ENCODE measurements at regions not wholly inside any gene's neighbourhood (a gene's known extent, or its start where the extent isn't known, plus 50 kb on each side); places are given as distances from the start of the nearest gene placed in this dataset.

- no peak for DNase-seq
- intact Hi-C loops (cut with micrococcal nuclease), result no loop called here
- no peak for ATAC-seq
Observed at GRCh38 chr3:31373681-31374080, 159.0 kb upstream of the STT3B start.

- DNase-seq (no peak), ATAC-seq (no peak)
Observed at GRCh38 chr3:31377045-31377642, 155.6 kb upstream of the STT3B start.

GRCh38 chr3:31378231-31378630 is 154.5 kb upstream of the STT3B start:
- intact Hi-C loops (cut with micrococcal nuclease), result no loop called here
- ATAC-seq (no peak), DNase-seq (no peak)

More at GRCh38 chr3:31377045-31377642, 155.6 kb upstream of the STT3B start:
- intact Hi-C loops (cut with micrococcal nuclease), result no loop called here

GRCh38 chr3:31379598-31379997 is 153.1 kb upstream of the STT3B start:
- DNase-seq, result no peak
- ATAC-seq, result no peak
- intact Hi-C loops (cut with micrococcal nuclease), result no loop called here

- intact Hi-C loops (cut with micrococcal nuclease), result no loop called here
- no peak for DNase-seq
- ATAC-seq, result no peak
Observed at GRCh38 chr3:31382856-31383255, 149.9 kb upstream of the STT3B start.

- ATAC-seq (no peak), DNase-seq (no peak)
- intact Hi-C loops (cut with micrococcal nuclease), result no loop called here
Observed at GRCh38 chr3:31384117-31384516, 148.6 kb upstream of the STT3B start.

- intact Hi-C loops (cut with micrococcal nuclease), result no loop called here
- no peak for DNase-seq
- no peak for ATAC-seq
Observed at GRCh38 chr3:31389939-31390338, 142.8 kb upstream of the STT3B start.

GRCh38 chr3:31390466-31390865 is 142.3 kb upstream of the STT3B start:
- ATAC-seq, result no peak

GRCh38 chr3:31391150-31391549 is 141.6 kb upstream of the STT3B start:
- no peak for ATAC-seq
- DNase-seq, result no peak
- intact Hi-C loops (cut with micrococcal nuclease), result no loop called here

More at GRCh38 chr3:31390466-31390865, 142.3 kb upstream of the STT3B start:
- no peak for DNase-seq
- intact Hi-C loops (cut with micrococcal nuclease), result no loop called here

GRCh38 chr3:31392568-31392967 is 140.2 kb upstream of the STT3B start:
- no peak for DNase-seq
- intact Hi-C loops (cut with micrococcal nuclease), result no loop called here
- ATAC-seq, result no peak

- no peak for DNase-seq
- ATAC-seq, result no peak
- intact Hi-C loops (cut with micrococcal nuclease), result no loop called here
Observed at GRCh38 chr3:31399271-31399670, 133.5 kb upstream of the STT3B start.

- intact Hi-C loops (cut with micrococcal nuclease), result no loop called here
- ATAC-seq (no peak), DNase-seq (no peak)
Observed at GRCh38 chr3:31402117-31402516, 130.6 kb upstream of the STT3B start.

GRCh38 chr3:31403197-31403596 is 129.5 kb upstream of the STT3B start:
- ATAC-seq (no peak), DNase-seq (no peak)
- intact Hi-C loops (cut with micrococcal nuclease), result no loop called here

- intact Hi-C loops (cut with micrococcal nuclease), result no loop called here
- no peak for DNase-seq
- no peak for ATAC-seq
Observed at GRCh38 chr3:31404871-31405270, 127.9 kb upstream of the STT3B start.

GRCh38 chr3:31405515-31405914 is 127.2 kb upstream of the STT3B start:
- DNase-seq (no peak), ATAC-seq (no peak)
- intact Hi-C loops (cut with micrococcal nuclease), result no loop called here

GRCh38 chr3:31406896-31407295 is 125.8 kb upstream of the STT3B start:
- DNase-seq, result no peak
- ATAC-seq, result no peak
- intact Hi-C loops (cut with micrococcal nuclease), result no loop called here

GRCh38 chr3:31407665-31408064 is 125.1 kb upstream of the STT3B start:
- DNase-seq, result no peak
- ATAC-seq, result no peak
- intact Hi-C loops (cut with micrococcal nuclease), result no loop called here

GRCh38 chr3:31408720-31409119 is 124.0 kb upstream of the STT3B start:
- ATAC-seq (no peak), DNase-seq (no peak)
- intact Hi-C loops (cut with micrococcal nuclease), result no loop called here

- ATAC-seq (no peak), DNase-seq (no peak)
- intact Hi-C loops (cut with micrococcal nuclease), result no loop called here
Observed at GRCh38 chr3:31409389-31409788, 123.3 kb upstream of the STT3B start.

GRCh38 chr3:31409866-31410265 is 122.9 kb upstream of the STT3B start:
- ATAC-seq (no peak), DNase-seq (no peak)
- intact Hi-C loops (cut with micrococcal nuclease), result no loop called here

- ATAC-seq (no peak), DNase-seq (no peak)
- intact Hi-C loops (cut with micrococcal nuclease), result no loop called here
Observed at GRCh38 chr3:31410411-31410810, 122.3 kb upstream of the STT3B start.

GRCh38 chr3:31412832-31413231 is 119.9 kb upstream of the STT3B start:
- no peak for ATAC-seq
- intact Hi-C loops (cut with micrococcal nuclease), result no loop called here
- DNase-seq, result no peak
